HL-60 (cell line): ENCODE measurements at regions not wholly inside any gene's neighbourhood (a gene's known extent, or its start where the extent isn't known, plus 50 kb on each side); places are given as distances from the start of the nearest gene placed in this dataset.
"Not testable (repeated sequence)": the region's sequence is repeated elsewhere in the genome, so short reads cannot be mapped to it uniquely, and the experiment has no call there.

Source experiments
- DNase-seq, 2 experiments: peaks; one replicate each; pipeline ENCODE4 v3.0.0-alpha.2; 2010 to 2020; ENCODE audit warnings: low read depth in 1 of 2, low spot score in 1 of 2
- H3K27ac ChIP-seq: fragments of 250-450 bp; sonication (Bioruptor Pico); replicated peaks from 2 replicates; pipeline ENCODE4 v1.5.1; 2020; ENCODE audit warnings: mild to moderate bottlenecking, moderate library complexity
- H3K27me3 ChIP-seq: fragments of 250-450 bp; sonication (Bioruptor Pico); 2 replicates; pipeline ENCODE4 v1.5.1; 2021; ENCODE audit warnings: mild to moderate bottlenecking, moderate library complexity; ENCODE audit not compliant: insufficient read depth, poor library complexity, severe bottlenecking
- H3K4me3 ChIP-seq: replicated peaks from 2 replicates; pipeline ENCODE4 v1.5.1; 2011; ENCODE audit warnings: mild to moderate bottlenecking, control low read depth, low read length; ENCODE audit not compliant: insufficient read depth
- CTCF ChIP-seq: IDR thresholded peaks from one replicate; pipeline ENCODE4 v1.5.1; 2011; ENCODE audit warnings: low read length, control low read depth, inconsistent platforms; ENCODE audit not compliant: insufficient read depth
- GABPA ChIP-seq: IDR thresholded peaks from 2 replicates; pipeline ENCODE4 v1.6.1; 2012; ENCODE audit warnings: low read depth
- POLR2AphosphoS5 ChIP-seq: IDR thresholded peaks from 2 replicates; pipeline ENCODE4 v1.6.1; 2012; ENCODE audit warnings: low read depth
- REST ChIP-seq: IDR thresholded peaks from 2 replicates; pipeline ENCODE4 v1.6.1; 2012; ENCODE audit warnings: low read depth; ENCODE audit not compliant: insufficient replicate concordance
- SPI1 ChIP-seq: IDR thresholded peaks from 2 replicates; pipeline ENCODE4 v1.6.1; 2012; ENCODE audit warnings: low read depth, mild to moderate bottlenecking, borderline replicate concordance

DNA sequence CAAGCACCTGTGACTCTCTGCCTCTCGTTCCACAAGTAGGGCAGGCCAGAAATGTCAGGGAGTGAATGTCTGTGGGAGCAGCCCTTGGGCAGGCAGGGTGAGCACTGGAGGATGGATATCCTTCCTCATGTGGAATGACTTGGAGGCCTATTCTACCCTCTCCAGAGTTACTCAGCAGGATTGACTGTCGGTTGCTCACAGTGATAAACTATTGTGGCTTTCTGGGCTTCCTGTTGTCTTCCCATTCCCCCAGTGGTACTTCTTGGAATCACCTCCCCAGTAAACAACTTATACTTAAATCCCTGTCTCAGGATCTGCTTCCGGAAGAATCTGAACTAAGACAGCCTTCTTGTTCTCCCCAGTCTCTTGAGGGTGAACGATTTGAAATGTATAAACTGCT is 79.6 kb upstream of the MANSC4 start:
- TF ChIP-seq SPI1 (no peak), GABPA (no peak), REST (no peak), CTCF (no peak), POLR2AphosphoS5 (no peak)
- Histone ChIP-seq H3K27ac (no peak overlapping the region), H3K4me3 (no peak overlapping the region), H3K27me3 (no peaks in the 10 kb centered on the region)
- DNase-seq: no peak

DNA sequence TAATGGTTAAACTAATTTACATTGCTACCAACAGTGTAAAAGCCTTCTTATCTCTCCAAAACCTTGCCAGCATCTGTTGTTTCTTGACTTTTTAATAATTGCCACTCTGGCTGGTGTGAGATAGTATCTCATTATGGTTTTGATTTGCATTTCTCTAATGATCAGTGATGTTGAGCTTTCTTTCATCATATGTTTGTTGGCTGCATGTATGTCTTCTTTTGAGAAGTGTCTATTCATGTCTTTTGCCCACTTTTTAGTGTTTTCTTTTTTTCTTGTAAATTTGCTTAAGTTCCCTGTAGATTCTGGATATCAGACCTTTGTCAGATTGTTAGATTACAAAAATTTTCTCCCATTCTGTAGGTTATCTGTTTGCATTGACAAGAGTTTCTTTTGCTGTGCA is 77.0 kb upstream of the MANSC4 start:
- not testable (repeated sequence) for H3K27ac ChIP-seq, H3K27me3 ChIP-seq, H3K4me3 ChIP-seq, DNase-seq

DNA sequence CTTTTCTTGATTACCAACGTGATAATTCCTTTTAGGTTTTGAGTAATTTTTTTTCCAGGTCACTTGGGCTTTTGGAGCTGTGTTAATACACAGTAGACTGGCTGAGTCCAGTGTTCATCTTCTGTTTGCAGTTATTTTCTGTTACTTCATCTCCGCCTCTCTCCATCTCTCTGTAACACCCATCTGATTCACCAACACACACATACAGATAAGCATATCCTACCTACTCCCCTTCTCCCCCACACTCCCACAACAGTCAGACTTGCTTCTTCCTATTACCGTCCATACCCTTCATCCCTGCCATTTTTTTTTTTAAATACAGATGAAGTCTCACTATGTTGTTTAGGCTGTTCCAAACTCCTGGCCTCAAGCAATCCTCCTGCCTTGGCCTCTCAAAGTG is 72.7 kb upstream of the MANSC4 start:
- no peak for TF ChIP-seq SPI1
- TF ChIP-seq REST: no peak
- TF ChIP-seq GABPA: no peak
- TF ChIP-seq CTCF: no peak
- DNase-seq: no peak
- no peaks in the 10 kb centered on the region for H3K27me3 ChIP-seq
- no peak overlapping the region for H3K4me3 ChIP-seq
- no peak overlapping the region for H3K27ac ChIP-seq
